HEK293T (cell line): ENCODE measurements at regions not wholly inside any gene's neighbourhood (a gene's known extent, or its start where the extent isn't known, plus 50 kb on each side); places are given as distances from the start of the nearest gene placed in this dataset.

Experiments
- ARNT ChIP-seq: fragments of 450-650 bp; IDR thresholded peaks from 2 replicates; pipeline ENCODE4 v1.6.1; 2017; ENCODE audit warnings: mild to moderate bottlenecking
- CTBP1 ChIP-seq: fragments of 450-650 bp; IDR thresholded peaks from 2 replicates; pipeline ENCODE4 v1.6.1; 2016; ENCODE audit warnings: borderline replicate concordance
- FOXA1 ChIP-seq: fragments of 450-650 bp; IDR thresholded peaks from 2 replicates; pipeline ENCODE4 v1.6.1; 2016; ENCODE audit warnings: mild to moderate bottlenecking
- FOXM1 ChIP-seq: fragments of 450-650 bp; IDR thresholded peaks from 2 replicates; pipeline ENCODE4 v1.6.1; 2017; ENCODE audit warnings: mild to moderate bottlenecking, borderline replicate concordance
- HDGF ChIP-seq: fragments of 450-650 bp; IDR thresholded peaks from 2 replicates; pipeline ENCODE4 v1.6.1; 2017; ENCODE audit warnings: antibody characterized with exemption, borderline replicate concordance
- L3MBTL2 ChIP-seq: fragments of 450-650 bp; conservative IDR thresholded peaks from 2 replicates; pipeline ENCODE4 v1.6.1; 2016; ENCODE audit warnings: mild to moderate bottlenecking
- NFRKB ChIP-seq: fragments of 450-650 bp; IDR thresholded peaks from 2 replicates; pipeline ENCODE4 v1.6.1; 2016; ENCODE audit warnings: mild to moderate bottlenecking, moderate library complexity
- SP1 ChIP-seq: fragments of 450-650 bp; IDR thresholded peaks from 2 replicates; pipeline ENCODE4 v1.6.1; 2017
- SUZ12 ChIP-seq: fragments of 450-650 bp; IDR thresholded peaks from 2 replicates; pipeline ENCODE4 v1.6.1; 2016; ENCODE audit warnings: mild to moderate bottlenecking
- TARDBP ChIP-seq: fragments of 450-650 bp; IDR thresholded peaks from 2 replicates; pipeline ENCODE4 v1.6.1; 2016

- TF ChIP-seq SUZ12 (no peak), FOXM1 (no peak), FOXA1 (no peak), ARNT (no peak), TARDBP (no peak), L3MBTL2 (no peak), HDGF (no peak), CTBP1 (no peak), SP1 (no peak), NFRKB (no peak)
These were observed 177.3 kb downstream of the OTOL1 start for GRCh38 chr3:161673866-161674265.
